H1 (cell line): ENCODE measurements at regions not wholly inside any gene's neighbourhood (a gene's known extent, or its start where the extent isn't known, plus 50 kb on each side); places are given as distances from the start of the nearest gene placed in this dataset.

ENCODE experiments used
- CTCF ChIA-PET: fragments of 300-600 bp; sonication (Branson Sonifier 250); formaldehyde crosslinking; loops from one replicate; lab custom pipeline; 2021; ENCODE audit not compliant: partially characterized antibody; lab: Charles Lee
- POLR2A ChIA-PET: fragments of 300-600 bp; sonication (Branson Sonifier 250); formaldehyde crosslinking; loops from one replicate; lab custom pipeline; 2021; ENCODE audit warnings: inconsistent platforms; ENCODE audit not compliant: partially characterized antibody; lab: Charles Lee
- DNase-seq, 2 experiments: peaks; one replicate each; pipeline versions ENCODE4 v3.0.0 to v3.0.0-alpha.2; 2010 to 2022; ENCODE audit warnings: low spot score in 2 of 2, low read depth in 1 of 2, mixed read lengths in 1 of 2
- FAIRE-seq: peaks from 2 replicates; lab custom pipeline; 2011; peaks lifted over from hg19 to GRCh38; lab: Jason Lieb, UNC
- H2AFZ ChIP-seq: 2 replicates; pipeline ENCODE4 v1.8.1; 2012; ENCODE audit warnings: low read length, inconsistent platforms
- H2AK5ac ChIP-seq: 2 replicates; pipeline ENCODE4 v1.6.1; 2013; ENCODE audit warnings: low read depth, low read length
- H2BK120ac ChIP-seq: replicated peaks from 2 replicates; pipeline ENCODE3; 2013; ENCODE audit warnings: low read depth, low read length, inconsistent platforms
- H2BK12ac ChIP-seq: 2 replicates; pipeline ENCODE4 v1.6.1; 2013; ENCODE audit warnings: low read depth, low read length
- H2BK15ac ChIP-seq: 2 replicates; pipeline ENCODE4 v1.6.1; 2013; ENCODE audit warnings: low read length
- H2BK20ac ChIP-seq: 2 replicates; pipeline ENCODE4 v1.6.1; 2013; ENCODE audit warnings: low read length
- H2BK5ac ChIP-seq: 2 replicates; pipeline ENCODE4 v1.6.1; 2013; ENCODE audit warnings: low read depth, low read length
- H3K14ac ChIP-seq: 2 replicates; pipeline ENCODE4 v1.6.1; 2013; ENCODE audit warnings: inconsistent platforms; ENCODE audit not compliant: insufficient read length
- H3K18ac ChIP-seq: 2 replicates; pipeline ENCODE4 v1.6.1; 2013; ENCODE audit warnings: low read length; ENCODE audit errors: extremely low read depth
- H3K23ac ChIP-seq: 2 replicates; pipeline ENCODE4 v1.6.1; 2013; ENCODE audit warnings: inconsistent platforms; ENCODE audit not compliant: insufficient read length
- H3K23me2 ChIP-seq: 2 replicates; pipeline ENCODE4 v1.6.1; 2013; ENCODE audit warnings: low read depth, low read length
- H3K27ac ChIP-seq: 2 replicates; pipeline ENCODE4 v1.6.1; 2011; ENCODE audit warnings: low read depth, low read length, inconsistent platforms
- H3K27me3 ChIP-seq, 4 experiments: replicated peaks in 1 of 4; 1 replicate in 1 of 4; 2 replicates in 3 of 4; pipeline versions ENCODE4 v1.6.1 to v1.8.1; 2011 to 2013; ENCODE audit warnings: low read length in 3 of 4, mild to moderate bottlenecking in 3 of 4, inconsistent platforms in 2 of 4, mixed read lengths in 2 of 4, moderate library complexity in 1 of 4; ENCODE audit not compliant: control insufficient read depth in 3 of 4, insufficient read depth in 3 of 4; ENCODE audit errors: extremely low read depth in 1 of 4
- H3K36me3 ChIP-seq, 4 experiments: 2 replicates each; pipeline versions ENCODE4 v1.6.1 to v1.8.1; 2011 to 2013; ENCODE audit warnings: mild to moderate bottlenecking in 4 of 4, low read length in 3 of 4, moderate library complexity in 2 of 4, control low read depth in 1 of 4, inconsistent platforms in 1 of 4; ENCODE audit not compliant: insufficient read depth in 4 of 4, control insufficient read depth in 2 of 4
- H3K4ac ChIP-seq: replicated peaks from 2 replicates; pipeline ENCODE3; 2013; ENCODE audit warnings: low read length, low read depth, mixed read lengths, inconsistent platforms; ENCODE audit not compliant: insufficient read length
- H3K4me1 ChIP-seq, 4 experiments: replicated peaks in 1 of 4; 1 replicate in 1 of 4; 2 replicates in 3 of 4; pipeline versions ENCODE4 v1.6.1 to v1.8.1; 2011 to 2013; ENCODE audit warnings: low read length in 3 of 4, inconsistent platforms in 2 of 4, mixed read lengths in 1 of 4; ENCODE audit not compliant: insufficient read depth in 4 of 4, control insufficient read depth in 3 of 4
- H3K4me2 ChIP-seq, 2 experiments: 2 replicates each; pipeline versions ENCODE4 v1.6.1 to v1.8.1; 2011 to 2013; ENCODE audit warnings: low read depth in 2 of 2, low read length in 2 of 2, control low read depth in 1 of 2, inconsistent platforms in 1 of 2, mild to moderate bottlenecking in 1 of 2; ENCODE audit not compliant: insufficient read depth in 1 of 2
- H3K4me3 ChIP-seq, 4 experiments: fragments of 200-600, 300-600 bp in 1 of 4; sonication (generic), shearing (Covaris generic), sonication (Bioruptor Twin) in 1 of 4; 2 replicates each; pipeline versions ENCODE4 v1.5.1 to v1.8.1; 2011 to 2016; ENCODE audit warnings: low read length in 4 of 4, low read depth in 3 of 4, control low read depth in 2 of 4, inconsistent platforms in 2 of 4, mild to moderate bottlenecking in 2 of 4, mixed read lengths in 1 of 4, moderate library complexity in 1 of 4; ENCODE audit not compliant: insufficient read depth in 2 of 4; ENCODE audit errors: extremely low read depth in 1 of 4
- H3K56ac ChIP-seq: replicated peaks from 2 replicates; pipeline ENCODE3; 2013; ENCODE audit warnings: low read depth, mild to moderate bottlenecking, mixed read lengths, low read length, inconsistent platforms; ENCODE audit not compliant: insufficient read length
- H3K79me1 ChIP-seq: 2 replicates; pipeline ENCODE4 v1.6.1; 2013; ENCODE audit warnings: low read depth, low read length, control low read depth
- H3K79me2 ChIP-seq, 2 experiments: 2 replicates each; pipeline versions ENCODE4 v1.6.1 to v1.8.1; 2012 to 2013; ENCODE audit warnings: low read length in 2 of 2, mild to moderate bottlenecking in 2 of 2, inconsistent platforms in 1 of 2; ENCODE audit not compliant: insufficient read depth in 2 of 2, control insufficient read depth in 1 of 2
- H3K9ac ChIP-seq, 4 experiments: replicated peaks in 1 of 4; 1 replicate in 1 of 4; 2 replicates in 3 of 4; pipeline versions ENCODE4 v1.6.1 to v1.8.1; 2011 to 2013; ENCODE audit warnings: low read depth in 3 of 4, low read length in 3 of 4, control low read depth in 2 of 4, mild to moderate bottlenecking in 2 of 4, moderate library complexity in 2 of 4, inconsistent platforms in 1 of 4; ENCODE audit errors: extremely low read depth in 1 of 4
- H3K9me3 ChIP-seq, 2 experiments: 2 replicates each; pipeline versions ENCODE4 v1.6.1 to v1.8.1; 2012 to 2013; ENCODE audit warnings: mild to moderate bottlenecking in 2 of 2, moderate library complexity in 2 of 2, control low read depth in 1 of 2, inconsistent platforms in 1 of 2, low read depth in 1 of 2, low read length in 1 of 2, mixed read lengths in 1 of 2; ENCODE audit not compliant: insufficient read depth in 2 of 2
- H4K20me1 ChIP-seq, 2 experiments: replicated peaks in 1 of 2; 2 replicates each; pipeline versions ENCODE3 to v1.8.1; 2011 to 2013; ENCODE audit warnings: inconsistent platforms in 2 of 2, low read length in 2 of 2, mild to moderate bottlenecking in 1 of 2; ENCODE audit not compliant: insufficient read depth in 2 of 2, control insufficient read depth in 1 of 2
- H4K5ac ChIP-seq: 2 replicates; pipeline ENCODE4 v1.6.1; 2013; ENCODE audit warnings: low read length, low read depth, mixed read lengths, inconsistent platforms; ENCODE audit not compliant: insufficient read length
- H4K8ac ChIP-seq: 2 replicates; pipeline ENCODE4 v1.8.0; 2013; ENCODE audit warnings: mild to moderate bottlenecking, moderate library complexity, low read length, inconsistent platforms; ENCODE audit not compliant: insufficient read depth; ENCODE audit errors: extremely low read depth
- H4K91ac ChIP-seq: replicated peaks from 2 replicates; pipeline ENCODE3; 2013; ENCODE audit warnings: low read length, mixed read lengths, inconsistent platforms; ENCODE audit not compliant: insufficient read length
- ASH2L ChIP-seq: fragments of 200-600, 300-600 bp; sonication (generic); IDR thresholded peaks from one replicate; pipeline ENCODE4 v1.7.1; 2017; ENCODE audit warnings: low read length
- BACH1 ChIP-seq: IDR thresholded peaks from 2 replicates; pipeline ENCODE4 v1.6.1; 2012; ENCODE audit warnings: low read length, improper control_type of control experiment
- CBX8 ChIP-seq: fragments of 300-800, 300-1000 bp; sonication (generic); IDR thresholded peaks from 2 replicates; pipeline ENCODE4 v1.7.1; 2016; ENCODE audit warnings: low read depth, low read length, borderline replicate concordance
- CHD1 ChIP-seq: IDR thresholded peaks from 2 replicates; pipeline ENCODE4 v1.6.1; 2012; ENCODE audit warnings: low read depth, low read length, improper control_type of control experiment
- FOSL1 ChIP-seq: IDR thresholded peaks from 2 replicates; pipeline ENCODE4 v1.6.1; 2011; ENCODE audit warnings: mild to moderate bottlenecking, low read depth, low read length, moderate library complexity; ENCODE audit not compliant: insufficient read depth
- HDAC2 ChIP-seq, 2 experiments: fragments of 300-600 bp in 1 of 2; sonication (generic) in 1 of 2; IDR thresholded peaks; 2 replicates each; pipeline ENCODE4 v1.6.1; 2011 to 2012; ENCODE audit warnings: low read depth in 2 of 2, low read length in 2 of 2, mild to moderate bottlenecking in 2 of 2, moderate library complexity in 2 of 2, borderline replicate concordance in 1 of 2, inconsistent platforms in 1 of 2
- JUN ChIP-seq: IDR thresholded peaks from 2 replicates; pipeline ENCODE4 v1.6.1; 2011; ENCODE audit warnings: low read depth, mild to moderate bottlenecking, improper control_type of control experiment, low read length
- JUND ChIP-seq: IDR thresholded peaks from 2 replicates; pipeline ENCODE4 v1.6.1; 2011; ENCODE audit warnings: mild to moderate bottlenecking, improper control_type of control experiment, low read length
- KDM1A ChIP-seq: fragments of 200-600, 300-600 bp; sonication (generic); IDR thresholded peaks from 2 replicates; pipeline ENCODE4 v1.7.1; 2016; ENCODE audit warnings: mild to moderate bottlenecking, low read length, borderline replicate concordance
- MAFK ChIP-seq: IDR thresholded peaks from 2 replicates; pipeline ENCODE4 v1.6.1; 2012; ENCODE audit warnings: low read depth, mild to moderate bottlenecking, improper control_type of control experiment, low read length
- POLR2A ChIP-seq, 2 experiments: IDR thresholded peaks; 1 replicate in 1 of 2; 2 replicates in 1 of 2; pipeline ENCODE4 v1.6.1; 2011; ENCODE audit warnings: low read depth in 2 of 2, low read length in 2 of 2, mild to moderate bottlenecking in 2 of 2; ENCODE audit errors: control extremely low read depth in 1 of 2
- RNF2 ChIP-seq: fragments of 200-900, 300-1000 bp; sonication (generic); IDR thresholded peaks from 2 replicates; pipeline ENCODE4 v1.7.1; 2016; ENCODE audit warnings: borderline replicate concordance, low read depth, mild to moderate bottlenecking, antibody characterized with exemption, low read length; ENCODE audit not compliant: poor library complexity, severe bottlenecking; ENCODE audit errors: missing control alignments
- SP1 ChIP-seq: IDR thresholded peaks from 2 replicates; pipeline ENCODE4 v1.6.1; 2011; ENCODE audit warnings: low read depth, low read length
- SUZ12 ChIP-seq: fragments of 200-600 bp; sonication (generic); IDR thresholded peaks from 2 replicates; pipeline ENCODE4 v1.6.1; 2012; ENCODE audit warnings: mild to moderate bottlenecking, inconsistent platforms, low read length, moderate library complexity, mixed read lengths
- WGBS, 2 experiments: shearing (Covaris generic) in 1 of 2; methylation state at CpG; one replicate each; pipeline versions ENCODE4 v1.1.6 to v1.1.7; 2013 to 2015; ENCODE audit warnings: low lambda C conversion rate in 2 of 2, mixed read lengths in 2 of 2, inconsistent platforms in 1 of 2, low coverage in 1 of 2, missing lambda C conversion rate in 1 of 2; ENCODE audit not compliant: insufficient replicate concordance in 2 of 2, insufficient coverage in 1 of 2, insufficient read length in 1 of 2; ENCODE audit errors: extremely low coverage in 1 of 2, missing lambda C conversion rate in 1 of 2; 5-methylcytosine and 5-hydroxymethylcytosine counted together

- no peaks in the 10 kb centered on the region for H3K36me3 ChIP-seq
- no peak overlapping the region for H4K5ac ChIP-seq
- no peaks in the 10 kb centered on the region for H3K4me1 ChIP-seq
- H2BK5ac ChIP-seq: no peak overlapping the region
- no peak overlapping the region for H2AFZ ChIP-seq
- no peaks in the 10 kb centered on the region for H3K79me1 ChIP-seq
- no peaks in the 10 kb centered on the region for H3K23me2 ChIP-seq
- no peak overlapping the region for H3K23ac ChIP-seq
- no peak overlapping the region for H2BK15ac ChIP-seq
- no peaks in the 10 kb centered on the region for H4K20me1 ChIP-seq
- H3K4me3 ChIP-seq: no peak overlapping the region
- ChIA-PET CTCF (interaction anchor here (0.5 to 1.8 kb wide), 6 partner anchors 8 to 119 kb away, joined by 3 to 7 read pairs (median 4); no protein-coding TSS in a partner anchor), POLR2A (no interaction called here)
- H2BK12ac ChIP-seq: no peak overlapping the region
- no peak overlapping the region for H3K18ac ChIP-seq
- H2BK120ac ChIP-seq: no peak overlapping the region
- no peaks in the 10 kb centered on the region for H3K9me3 ChIP-seq
- no peak overlapping the region for H4K91ac ChIP-seq
- no peak overlapping the region for H3K14ac ChIP-seq
- no peaks in the 10 kb centered on the region for H3K27me3 ChIP-seq
- FAIRE-seq: no peak
- H3K79me2 ChIP-seq: no peaks in the 10 kb centered on the region
- no peak overlapping the region for H3K9ac ChIP-seq
- no peak overlapping the region for H3K4ac ChIP-seq
- DNase-seq: no peak
- H2AK5ac ChIP-seq: no peak overlapping the region
- no peak overlapping the region for H3K4me2 ChIP-seq
- H2BK20ac ChIP-seq: no peak overlapping the region
- no peak overlapping the region for H3K27ac ChIP-seq
- H4K8ac ChIP-seq: no peak overlapping the region; the same call in 1 of the 2 replicates
- WGBS, 2 experiments: 93% methylated on average over 3 of the region's 3 CpGs; no CpG with 5 or more reads in 1 of the 2 experiments
- no peak overlapping the region for H3K56ac ChIP-seq
- no peak for TF ChIP-seq CBX8
- no peak for TF ChIP-seq RNF2
- no peak for TF ChIP-seq ASH2L
- TF ChIP-seq JUND: no peak
- no peak for TF ChIP-seq HDAC2 (IDR thresholded peaks at IDR 0.05; ENCODE audit: borderline replicate concordance in 1 of 2, low read depth in 2 of 2, low read length in 2 of 2)
- no peak for TF ChIP-seq SUZ12
- no peak for TF ChIP-seq JUN
- no peak for TF ChIP-seq POLR2A (IDR thresholded peaks at IDR 0.05; ENCODE audit: control extremely low read depth in 1 of 2, low read depth in 2 of 2, low read length in 2 of 2)
- TF ChIP-seq BACH1: no peak
- TF ChIP-seq FOSL1: no peak
- no peak for TF ChIP-seq SP1
- TF ChIP-seq KDM1A: no peak
- TF ChIP-seq CHD1: no peak
- no peak for TF ChIP-seq MAFK
These were observed 728.7 kb upstream of the ROBO1 start for GRCh38 chr3:80496452-80496851.
